DOHH2 (cell line): ENCODE measurements at regions not wholly inside any gene's neighbourhood (a gene's known extent, or its start where the extent isn't known, plus 50 kb on each side); places are given as distances from the start of the nearest gene placed in this dataset.

Experiments used
- H3F3A ChIP-seq: fragments of 200-600 bp; sonication (generic), shearing (Covaris generic); 2 replicates; pipeline ENCODE4 v1.6.0; 2016; ENCODE audit warnings: antibody characterized with exemption, mild to moderate bottlenecking; ENCODE audit not compliant: control insufficient read depth, insufficient read depth
- H3K27ac ChIP-seq: fragments of 200-600 bp; sonication (generic); 2 replicates; pipeline ENCODE4 v1.5.1; 2014; ENCODE audit warnings: low read depth, mild to moderate bottlenecking, low read length, moderate library complexity
- H3K27me3 ChIP-seq: fragments of 200-600 bp; sonication (generic); 2 replicates; pipeline ENCODE4 v1.6.1; 2014; ENCODE audit warnings: mild to moderate bottlenecking, low read length, mixed read lengths; ENCODE audit not compliant: control insufficient read depth
- H3K36me3 ChIP-seq: fragments of 200-600 bp; sonication (generic); 2 replicates; pipeline ENCODE4 v1.6.1; 2014; ENCODE audit warnings: mild to moderate bottlenecking, low read length, moderate library complexity, mixed read lengths; ENCODE audit not compliant: control insufficient read depth
- H3K4me1 ChIP-seq: fragments of 200-600 bp; sonication (generic); 2 replicates; pipeline ENCODE4 v1.6.1; 2014; ENCODE audit warnings: mild to moderate bottlenecking, low read length, mixed read lengths; ENCODE audit not compliant: control insufficient read depth
- H3K4me2 ChIP-seq: fragments of 200-600 bp; sonication (generic); 2 replicates; pipeline ENCODE4 v1.6.0; 2014; ENCODE audit warnings: mild to moderate bottlenecking, low read length, moderate library complexity
- H3K4me3 ChIP-seq: fragments of 200-600 bp; sonication (generic); 2 replicates; pipeline ENCODE4 v1.5.1; 2014; ENCODE audit warnings: mild to moderate bottlenecking, low read length, mixed read lengths
- H3K79me2 ChIP-seq: fragments of 200-600 bp; sonication (generic); 2 replicates; pipeline ENCODE4 v1.6.1; 2014; ENCODE audit warnings: mild to moderate bottlenecking, low read length, mixed read lengths; ENCODE audit not compliant: control insufficient read depth
- H3K9me2 ChIP-seq: fragments of 200-600 bp; sonication (generic); replicated peaks from 2 replicates; pipeline ENCODE4 v1.6.1; 2014; ENCODE audit warnings: mild to moderate bottlenecking, low read length, mixed read lengths; ENCODE audit not compliant: control insufficient read depth
- H3K9me3 ChIP-seq: fragments of 200-600 bp; sonication (generic); 2 replicates; pipeline ENCODE4 v1.6.1; 2014; ENCODE audit warnings: antibody characterized with exemption, low read length, mixed read lengths; ENCODE audit not compliant: control insufficient read depth, insufficient read depth
- H4K20me1 ChIP-seq: fragments of 200-600 bp; sonication (generic); 2 replicates; pipeline ENCODE4 v1.6.0; 2014; ENCODE audit warnings: low read depth, mild to moderate bottlenecking, antibody characterized with exemption, low read length, moderate library complexity; ENCODE audit not compliant: control insufficient read depth, insufficient read depth
- EZH2phosphoT487 ChIP-seq: fragments of 200-600 bp; sonication (generic); IDR thresholded peaks from 2 replicates; pipeline ENCODE4 v1.6.1; 2017; ENCODE audit warnings: borderline replicate concordance, mild to moderate bottlenecking, antibody characterized with exemption, low read length, moderate library complexity, mixed read lengths
- TF ChIP-seq, protein P1 (sequence below): fragments of 200-600 bp; sonication (generic); IDR thresholded peaks from one replicate; pipeline ENCODE4 v1.5.1; 2014; ENCODE audit warnings: antibody characterized with exemption, mild to moderate bottlenecking, low read depth, low read length; ENCODE audit not compliant: poor library complexity, severe bottlenecking

DNA sequence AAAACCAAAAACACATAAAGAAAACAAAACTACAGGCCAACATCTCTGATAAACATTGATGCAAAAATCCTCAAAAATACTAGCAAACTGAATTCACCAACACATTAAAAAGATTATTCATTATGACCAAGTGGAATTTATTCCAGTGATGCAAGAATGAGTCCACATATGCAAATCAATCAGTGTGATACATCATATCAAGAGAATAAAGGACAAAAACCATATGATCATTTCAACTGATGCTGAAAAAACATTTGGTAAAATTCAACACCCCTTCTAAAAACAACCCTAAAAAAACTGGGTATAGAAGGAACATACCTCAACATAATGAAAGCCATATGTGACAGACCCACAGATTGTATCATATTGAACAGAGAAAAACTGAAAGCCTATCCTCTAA is 265.6 kb upstream of the DCBLD2 start:
- no peak for TF ChIP-seq EZH2phosphoT487
- TF ChIP-seq, protein P1, sequence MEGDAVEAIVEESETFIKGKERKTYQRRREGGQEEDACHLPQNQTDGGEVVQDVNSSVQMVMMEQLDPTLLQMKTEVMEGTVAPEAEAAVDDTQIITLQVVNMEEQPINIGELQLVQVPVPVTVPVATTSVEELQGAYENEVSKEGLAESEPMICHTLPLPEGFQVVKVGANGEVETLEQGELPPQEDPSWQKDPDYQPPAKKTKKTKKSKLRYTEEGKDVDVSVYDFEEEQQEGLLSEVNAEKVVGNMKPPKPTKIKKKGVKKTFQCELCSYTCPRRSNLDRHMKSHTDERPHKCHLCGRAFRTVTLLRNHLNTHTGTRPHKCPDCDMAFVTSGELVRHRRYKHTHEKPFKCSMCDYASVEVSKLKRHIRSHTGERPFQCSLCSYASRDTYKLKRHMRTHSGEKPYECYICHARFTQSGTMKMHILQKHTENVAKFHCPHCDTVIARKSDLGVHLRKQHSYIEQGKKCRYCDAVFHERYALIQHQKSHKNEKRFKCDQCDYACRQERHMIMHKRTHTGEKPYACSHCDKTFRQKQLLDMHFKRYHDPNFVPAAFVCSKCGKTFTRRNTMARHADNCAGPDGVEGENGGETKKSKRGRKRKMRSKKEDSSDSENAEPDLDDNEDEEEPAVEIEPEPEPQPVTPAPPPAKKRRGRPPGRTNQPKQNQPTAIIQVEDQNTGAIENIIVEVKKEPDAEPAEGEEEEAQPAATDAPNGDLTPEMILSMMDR, result no peak
- Histone ChIP-seq H3K79me2 (no peaks in the 10 kb centered on the region), H3K36me3 (no peaks in the 10 kb centered on the region), H3K27ac (no peak overlapping the region), H4K20me1 (no peaks in the 10 kb centered on the region), H3K9me3 (no peaks in the 10 kb centered on the region), H3K27me3 (no peaks in the 10 kb centered on the region), H3K9me2 (no peaks in the 10 kb centered on the region), H3F3A (no peaks in the 10 kb centered on the region), H3K4me1 (no peaks in the 10 kb centered on the region), H3K4me2 (no peak overlapping the region), H3K4me3 (no peak overlapping the region)

DNA sequence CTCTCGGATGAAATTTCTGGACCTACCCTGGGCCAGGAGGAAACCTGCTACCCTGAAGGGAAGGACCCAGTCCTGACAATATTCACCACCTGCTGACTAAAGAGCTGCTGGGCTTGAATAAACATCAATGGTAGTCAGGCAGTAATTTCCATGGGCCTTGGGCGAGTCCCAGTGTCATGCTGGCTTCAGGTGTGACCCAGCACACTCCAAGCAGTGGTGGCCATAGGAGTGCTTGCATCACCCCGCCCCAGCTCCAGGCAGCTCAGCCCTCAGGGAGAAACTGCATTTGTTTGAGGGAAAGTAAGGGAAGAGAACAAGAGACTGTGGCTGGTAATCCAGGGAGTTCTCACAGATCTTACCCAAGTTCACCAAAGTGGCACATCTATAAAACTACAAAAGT is 261.8 kb upstream of the DCBLD2 start:
- Histone ChIP-seq H3K79me2 (no peaks in the 10 kb centered on the region), H3K27me3 (no peaks in the 10 kb centered on the region), H3K4me3 (no peak overlapping the region), H3K4me1 (no peaks in the 10 kb centered on the region), H3K9me2 (no peaks in the 10 kb centered on the region), H3K27ac (no peak overlapping the region), H4K20me1 (no peaks in the 10 kb centered on the region), H3F3A (no peaks in the 10 kb centered on the region), H3K4me2 (no peak overlapping the region), H3K36me3 (no peaks in the 10 kb centered on the region), H3K9me3 (peaks cover 17% of the 10 kb centered on the region; the same call in 1 of the 2 replicates)
- no peak for TF ChIP-seq EZH2phosphoT487
- TF ChIP-seq, protein P1, result no peak

DNA sequence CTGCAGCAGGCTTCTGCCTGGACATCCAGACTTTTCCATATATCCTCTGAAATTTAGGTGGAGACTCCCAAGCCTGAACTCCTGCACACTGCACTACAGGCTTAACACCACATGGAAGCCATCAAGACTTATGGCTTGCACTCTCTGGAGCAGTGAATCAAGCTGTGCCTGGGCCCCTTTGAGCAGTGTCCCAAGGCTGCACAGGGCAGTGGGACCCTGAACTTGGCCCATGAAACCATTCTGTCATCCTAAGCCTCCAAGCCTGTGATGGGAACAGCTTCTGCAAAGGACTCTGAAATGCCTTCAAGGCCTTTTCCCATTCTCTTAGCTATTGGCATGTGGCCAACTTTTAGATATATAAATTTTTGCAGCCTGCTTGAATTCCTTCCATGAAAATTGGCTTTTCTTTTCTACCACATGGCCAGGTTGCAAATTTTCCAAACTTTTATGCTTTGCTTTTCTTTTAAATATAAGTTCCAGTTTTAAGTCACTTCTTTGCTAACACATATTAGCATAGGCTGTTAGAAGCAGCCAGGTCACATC is 257.8 kb upstream of the DCBLD2 start:
- no peak overlapping the region for H3K4me3 ChIP-seq
- no peak for TF ChIP-seq EZH2phosphoT487
- TF ChIP-seq, protein P1, result no peak
- H4K20me1 ChIP-seq, result no peaks in the 10 kb centered on the region
- H3F3A ChIP-seq, result no peaks in the 10 kb centered on the region
- H3K4me1 ChIP-seq, result no peaks in the 10 kb centered on the region
- H3K27me3 ChIP-seq, result no peaks in the 10 kb centered on the region
- H3K36me3 ChIP-seq, result no peaks in the 10 kb centered on the region
- no peaks in the 10 kb centered on the region for H3K9me2 ChIP-seq
- no peaks in the 10 kb centered on the region for H3K79me2 ChIP-seq
- H3K4me2 ChIP-seq, result no peak overlapping the region
- H3K27ac ChIP-seq, result no peak overlapping the region
- peaks cover 20% of the 10 kb centered on the region; the same call in 1 of the 2 replicates for H3K9me3 ChIP-seq

DNA sequence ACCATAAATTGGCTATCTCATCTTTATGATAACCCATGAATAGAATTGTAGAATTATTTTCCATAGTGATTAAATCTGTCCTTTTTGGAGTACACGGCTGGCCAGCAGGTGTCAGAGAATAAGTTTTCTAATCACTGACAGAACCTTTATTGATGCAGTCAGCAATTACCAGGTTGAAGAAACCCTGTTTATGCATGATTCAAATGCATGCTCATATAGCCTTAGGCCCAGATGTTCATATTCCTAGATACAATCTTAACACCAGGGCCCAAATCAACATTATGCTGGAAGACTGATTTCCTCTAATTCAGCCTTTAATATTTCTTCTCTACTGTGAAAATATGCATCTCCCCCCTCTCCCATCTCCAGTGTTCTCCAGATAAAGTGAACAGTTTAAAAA is 243.5 kb upstream of the DCBLD2 start:
- H3K9me3 ChIP-seq, result no peaks in the 10 kb centered on the region
- TF ChIP-seq, protein P1, result no peak
- TF ChIP-seq EZH2phosphoT487, result no peak
- no peak overlapping the region for H3K4me2 ChIP-seq
- H4K20me1 ChIP-seq, result no peaks in the 10 kb centered on the region
- no peaks in the 10 kb centered on the region for H3K36me3 ChIP-seq
- no peak overlapping the region for H3K27ac ChIP-seq
- no peaks in the 10 kb centered on the region for H3K79me2 ChIP-seq
- no peaks in the 10 kb centered on the region for H3F3A ChIP-seq
- H3K4me3 ChIP-seq, result no peak overlapping the region
- no peaks in the 10 kb centered on the region for H3K4me1 ChIP-seq
- no peaks in the 10 kb centered on the region for H3K27me3 ChIP-seq
- H3K9me2 ChIP-seq, result no peaks in the 10 kb centered on the region
